ENCODE measurements at regions not wholly inside any gene's neighbourhood (a gene's known extent, or its start where the extent isn't known, plus 50 kb on each side); places are given as distances from the start of the nearest gene placed in this dataset.
"Not testable (repeated sequence)": the region's sequence is repeated elsewhere in the genome, so short reads cannot be mapped to it uniquely, and the experiment has no call there.

DNA sequence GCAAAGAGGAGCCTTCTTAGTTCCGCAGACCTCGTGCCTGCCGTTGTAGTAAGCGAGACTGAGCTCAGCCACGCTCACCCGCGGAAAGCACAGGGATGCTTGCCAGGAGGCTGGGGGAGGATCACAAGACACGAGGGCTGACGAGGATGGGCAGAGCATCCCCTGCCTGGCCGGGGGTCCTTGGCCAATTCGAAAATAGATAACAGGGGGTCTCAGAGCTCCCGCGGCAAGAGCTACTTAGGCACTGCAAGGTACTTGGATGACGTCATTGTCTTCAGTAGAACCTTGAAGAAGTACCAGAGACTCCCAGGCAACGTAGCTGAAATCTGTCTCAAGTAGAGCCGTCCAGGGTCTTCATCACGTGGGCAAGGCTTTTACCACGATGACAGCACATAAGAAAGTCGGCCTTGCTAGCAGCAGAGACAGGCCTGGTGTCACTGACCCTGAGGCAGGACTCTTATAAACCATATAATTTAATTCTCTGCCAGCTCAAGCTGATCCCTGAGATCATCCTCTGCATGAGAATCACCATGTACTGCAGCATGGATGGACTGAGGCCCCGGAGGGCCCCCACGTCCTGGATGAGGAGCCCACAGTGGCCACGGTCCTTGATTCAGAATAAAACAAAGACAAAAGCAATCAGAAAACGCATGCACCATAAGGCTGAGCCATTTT is 81.9 kb downstream of the TMEM18 start:
- no peak for DNase-seq (ENCODE audit: low read depth)

GRCh38 chr2:594297-594949 is 82.8 kb downstream of the TMEM18 start:
- DNase-seq (ENCODE audit: low read depth) = no peak

- DNase-seq (ENCODE audit: low read depth) = no peak
Measured at GRCh38 chr2:593356-594026, 83.7 kb downstream of the TMEM18 start.

GRCh38 chr2:592737-593136 is 84.5 kb downstream of the TMEM18 start:
- DNase-seq (ENCODE audit: low read depth) = no peak

- no peak for DNase-seq (ENCODE audit: low read depth)
Measured at GRCh38 chr2:590214-591175, 86.7 kb downstream of the TMEM18 start.

DNA sequence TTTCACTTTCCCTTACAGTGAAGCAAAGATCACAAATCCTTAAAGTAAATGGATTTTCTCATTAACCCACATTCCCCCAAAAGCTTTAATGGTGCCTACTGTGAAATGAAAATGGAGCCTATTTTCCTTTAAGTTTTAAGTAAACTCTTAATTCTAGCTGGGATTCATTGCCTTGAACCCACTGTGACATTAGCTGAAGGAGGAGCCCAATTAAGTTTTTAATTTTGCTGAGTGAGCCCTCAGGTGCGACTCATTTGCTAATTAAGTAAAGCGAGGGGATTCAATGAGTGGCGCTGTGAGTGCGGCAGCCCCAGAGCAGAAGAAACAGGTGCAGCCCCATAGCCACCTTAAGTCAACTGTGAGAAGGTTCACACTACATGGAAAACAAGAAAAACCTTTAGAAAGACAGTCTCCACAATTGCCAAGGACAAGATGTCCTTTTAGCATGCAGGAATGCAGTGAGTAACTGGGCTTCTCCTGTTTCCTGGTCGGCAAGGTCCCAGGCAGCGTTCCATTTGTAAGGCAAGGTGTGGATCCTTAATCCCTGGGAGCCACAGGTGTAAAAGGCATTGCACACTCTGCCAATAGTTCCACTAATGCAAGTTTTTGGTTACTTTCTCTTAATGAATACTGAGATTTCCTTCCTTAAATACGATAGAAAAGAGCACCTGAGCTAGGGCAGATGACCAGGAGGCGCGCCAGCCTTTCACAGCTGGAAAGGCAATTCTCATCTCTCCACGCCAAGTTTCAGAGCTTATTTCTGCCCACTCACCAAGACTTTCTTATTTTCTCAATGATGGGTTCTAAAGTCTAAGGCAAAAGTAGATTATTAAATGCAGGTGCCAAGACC is 87.7 kb downstream of the TMEM18 start:
- no peak for DNase-seq (ENCODE audit: low read depth)

- no peak for DNase-seq (ENCODE audit: low read depth)
Measured at GRCh38 chr2:588074-588645, 89.0 kb downstream of the TMEM18 start.

- DNase-seq (ENCODE audit: low read depth) = no peak
Measured at GRCh38 chr2:587087-587960, 89.9 kb downstream of the TMEM18 start.

- no peak for DNase-seq (ENCODE audit: low read depth)
Measured at GRCh38 chr2:586641-587076, 90.5 kb downstream of the TMEM18 start.

DNA sequence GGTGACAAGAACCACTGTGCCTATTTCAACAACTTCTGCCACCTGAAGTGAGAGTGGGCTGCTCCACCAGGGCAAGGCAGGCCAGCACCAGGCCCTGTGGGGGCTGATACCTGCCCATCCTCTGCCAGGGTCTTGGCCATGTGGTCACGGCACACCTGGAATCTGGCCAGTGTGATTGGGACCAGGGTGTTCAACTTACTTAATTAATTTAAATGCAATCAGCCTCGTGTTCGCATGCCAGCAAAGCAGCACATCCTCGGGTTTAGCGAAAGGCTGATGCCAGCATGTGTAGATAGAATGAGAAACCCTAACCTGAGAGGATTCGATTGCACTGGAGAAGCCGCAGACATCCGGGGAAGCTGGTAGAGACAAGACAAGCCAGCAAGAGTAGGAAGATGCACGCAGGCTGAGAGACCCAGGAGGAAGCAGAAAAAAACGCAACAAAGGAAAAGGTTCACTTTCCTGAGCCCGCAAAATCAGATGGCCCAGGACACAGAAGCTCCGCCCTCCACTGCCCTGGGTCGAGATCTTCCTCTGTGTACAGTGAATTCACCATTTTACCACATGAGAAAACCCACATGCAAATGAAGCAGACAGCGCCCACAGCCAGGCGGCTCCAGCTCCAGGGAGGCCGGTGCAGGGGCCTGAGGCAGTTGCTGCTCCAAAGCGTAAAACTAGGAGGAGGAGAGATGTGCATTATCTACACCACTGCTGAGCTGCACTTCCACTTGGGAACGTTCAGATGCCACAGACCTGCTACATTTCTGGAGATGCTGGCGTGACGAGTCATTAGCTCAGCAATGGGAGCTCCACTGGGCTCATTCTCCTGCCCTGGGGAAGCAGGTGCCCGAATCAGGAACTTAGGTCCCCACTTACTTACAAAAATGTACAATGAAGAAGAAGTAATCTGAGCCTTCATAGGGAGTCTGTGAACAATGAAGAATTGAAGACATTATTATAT is 92.1 kb downstream of the TMEM18 start:
- DNase-seq (ENCODE audit: low read depth) = no peak

GRCh38 chr2:583666-584065 is 93.5 kb downstream of the TMEM18 start:
- no peak for DNase-seq (ENCODE audit: low read depth)

- DNase-seq (ENCODE audit: low read depth) = no peak
Measured at GRCh38 chr2:582792-583528, 94.2 kb downstream of the TMEM18 start.

DNA sequence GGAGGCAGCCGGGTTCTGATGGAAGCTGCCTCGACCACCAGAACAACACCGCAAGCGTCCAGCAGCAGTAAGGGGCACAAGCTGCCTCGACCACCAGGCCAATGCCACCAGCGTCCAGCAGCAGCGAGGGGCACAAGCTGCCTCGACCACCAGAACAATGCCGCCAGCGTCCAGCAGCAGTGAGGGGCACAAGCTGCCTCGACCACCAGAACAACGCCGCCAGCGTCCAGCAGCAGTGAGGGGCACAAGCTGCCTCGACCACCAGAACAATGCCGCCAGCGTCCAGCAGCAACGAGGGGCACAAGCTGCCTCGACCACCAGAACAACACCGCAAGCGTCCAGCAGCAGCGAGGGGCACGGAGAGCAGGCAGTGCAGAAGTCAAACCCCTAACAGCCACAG is 94.9 kb downstream of the TMEM18 start:
- DNase-seq (ENCODE audit: low read depth) = not testable (repeated sequence)

DNA sequence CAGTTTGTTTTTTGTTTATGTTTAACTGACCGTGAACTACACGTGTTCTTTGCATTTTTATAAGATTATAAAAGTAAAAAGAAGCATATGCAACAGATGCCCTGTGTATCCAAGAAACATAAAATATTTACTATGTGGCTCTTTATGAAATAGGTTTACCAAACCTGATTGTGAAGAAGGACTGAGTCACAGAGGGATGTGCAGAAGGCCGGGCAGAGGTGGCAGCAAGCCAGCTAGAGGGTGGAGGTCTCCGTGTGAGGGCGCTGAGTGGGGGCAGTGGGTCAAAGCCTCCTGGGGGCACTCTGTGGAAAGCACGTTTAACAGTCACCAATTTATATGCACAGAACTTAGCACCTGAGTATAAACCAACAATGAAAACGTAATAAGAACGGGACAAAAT is 97.2 kb downstream of the TMEM18 start:
- no peak for DNase-seq (ENCODE audit: low read depth)

DNA sequence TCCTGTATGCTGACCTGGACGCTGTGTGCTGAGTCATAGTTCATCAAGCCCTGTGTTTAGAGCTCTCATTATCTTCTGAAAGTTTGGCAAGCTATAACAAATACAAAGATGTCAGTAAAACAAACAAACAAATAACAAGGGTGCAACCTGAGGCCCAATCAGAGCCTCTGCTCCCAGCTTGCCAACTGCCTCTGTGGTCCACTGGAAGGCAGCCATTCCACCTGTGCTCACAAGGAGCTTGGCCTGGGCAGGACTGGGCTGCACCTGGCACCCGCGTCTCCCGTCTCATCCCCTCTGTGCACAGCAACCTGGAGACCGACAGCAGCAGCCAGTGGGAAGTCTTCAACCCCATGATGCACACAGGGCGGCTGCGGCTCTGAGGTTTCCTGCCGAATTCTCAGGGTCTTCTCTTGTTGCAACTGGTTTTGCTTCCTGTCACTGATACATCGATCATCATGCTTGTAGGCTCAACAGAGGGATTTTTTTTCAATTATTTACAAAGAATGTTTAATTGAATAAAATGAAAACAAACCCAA is 97.8 kb downstream of the TMEM18 start:
- DNase-seq (ENCODE audit: low read depth) = no peak

GRCh38 chr2:576292-576691 is 100.9 kb downstream of the TMEM18 start:
- DNase-seq (ENCODE audit: low read depth) = no peak

- DNase-seq (ENCODE audit: low read depth) = no peak
Measured at GRCh38 chr2:575727-576236, 101.4 kb downstream of the TMEM18 start.
